Left colon (tissue), 2 donors: ENCODE measurements at regions not wholly inside any gene's neighbourhood (a gene's known extent, or its start where the extent isn't known, plus 50 kb on each side); places are given as distances from the start of the nearest gene placed in this dataset.
"Not testable (repeated sequence)": the region's sequence is repeated elsewhere in the genome, so short reads cannot be mapped to it uniquely, and the experiment has no call there.

ENCODE experiments used
- ATAC-seq: fragments of 200-7000 bp; cut with Tn5 transposase; one replicate; pipeline ENCODE4 v1.9.1; 2020; ENCODE audit warnings: mild to moderate bottlenecking, moderate library complexity
- DNase-seq, 2 donors: peaks; one replicate each; pipeline ENCODE4 v3.0.0-alpha.2; 2020
- intact Hi-C, 2 donors: fragments of 100-400 bp; cut with DNase I in 1 of 2; cut with micrococcal nuclease in 1 of 2; formaldehyde crosslinking; loops; one replicate each; pipeline versions ENCODE4 v1.11.2 to v1.14.0; 2022; cut with DNase I, micrococcal nuclease
- donor health status: DM: no; HTN: no; CAD: no.
- donor health status: DM: yes; HTN: yes; CAD: no.

DNA sequence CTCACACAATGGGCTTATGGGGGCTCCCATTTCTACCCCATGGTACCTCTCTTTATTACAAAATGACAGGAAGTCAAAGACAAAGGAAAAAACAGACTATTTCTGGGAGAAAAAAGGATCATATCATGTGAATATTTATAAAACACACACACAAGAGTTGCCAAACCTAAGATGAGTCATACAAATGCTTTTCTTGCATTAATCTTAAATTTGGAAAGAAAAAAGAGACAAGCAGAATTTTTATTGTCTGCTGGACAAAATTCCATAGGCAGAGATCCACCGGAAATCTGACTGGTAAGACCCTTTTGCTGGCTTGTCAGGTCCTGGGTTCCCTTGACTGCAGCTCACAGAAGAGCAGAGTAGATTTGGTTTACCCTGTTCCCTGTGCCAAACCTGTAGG lies 1732.3 kb upstream of the PIK3C3 start:
- no peak for ATAC-seq
- DNase-seq = no peak
- intact Hi-C loops = no loop called here

DNA sequence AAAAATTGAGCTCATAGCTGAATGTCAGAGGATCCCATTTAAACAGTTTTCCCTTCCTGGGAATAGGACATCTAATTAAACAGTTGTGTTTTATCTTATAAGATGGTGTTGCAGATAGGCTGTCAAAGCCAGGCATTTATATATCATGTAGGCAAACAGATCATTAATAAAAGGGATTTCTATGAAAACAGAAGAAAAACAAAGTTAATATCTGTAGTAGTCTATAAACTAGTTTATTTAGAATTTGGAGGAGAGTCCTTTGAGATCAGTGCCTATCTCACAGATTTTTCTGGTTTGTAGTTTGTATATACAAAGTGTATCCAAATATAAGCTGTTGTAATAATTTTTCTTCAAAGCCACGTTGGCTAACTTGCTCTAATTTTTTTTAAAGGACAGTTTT lies 1738.2 kb upstream of the PIK3C3 start:
- no peak for ATAC-seq
- intact Hi-C loops = no loop called here
- DNase-seq = no peak

DNA sequence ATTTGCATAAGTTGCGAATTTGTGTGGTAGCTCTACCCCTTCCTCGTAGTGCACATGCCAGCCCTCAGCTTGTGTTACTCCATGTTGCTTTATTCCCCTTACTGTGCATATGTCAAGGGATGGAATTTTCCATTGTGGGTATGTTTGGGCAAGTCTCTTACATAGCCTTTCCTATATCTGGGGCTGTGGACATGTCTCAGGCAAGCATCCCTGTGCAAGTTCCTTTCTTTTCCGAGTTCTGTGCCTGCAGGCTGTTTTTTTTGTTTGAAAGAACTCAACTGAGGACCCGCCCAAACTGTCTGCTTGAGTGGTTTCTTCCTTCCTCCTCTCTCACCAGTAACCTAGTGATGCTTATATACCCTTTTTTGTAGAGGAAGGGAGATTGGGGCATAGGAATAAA lies 1739.1 kb upstream of the PIK3C3 start:
- intact Hi-C loops = no loop called here
- DNase-seq = no peak
- no peak for ATAC-seq

DNA sequence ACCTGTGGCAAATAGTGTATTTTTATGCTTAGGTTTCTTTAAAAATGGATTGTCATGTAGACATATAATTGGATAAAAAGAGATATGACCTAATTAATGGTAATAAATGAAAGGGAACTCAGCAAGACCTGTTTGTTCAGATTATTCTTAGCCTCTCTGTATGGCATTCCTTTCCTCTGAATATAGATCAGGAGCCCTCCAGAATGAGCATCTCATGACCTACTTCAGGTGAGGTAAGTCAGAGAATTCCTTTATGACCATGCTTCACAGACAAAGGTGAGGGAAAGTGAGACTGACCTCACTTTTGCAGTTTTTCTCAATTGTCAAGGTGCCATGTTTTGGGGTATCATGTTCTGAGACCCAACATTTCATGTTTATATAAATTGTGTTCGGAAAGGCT lies 1744.3 kb upstream of the PIK3C3 start:
- ATAC-seq (no peak), DNase-seq (no peak)
- intact Hi-C loops = no loop called here

DNA sequence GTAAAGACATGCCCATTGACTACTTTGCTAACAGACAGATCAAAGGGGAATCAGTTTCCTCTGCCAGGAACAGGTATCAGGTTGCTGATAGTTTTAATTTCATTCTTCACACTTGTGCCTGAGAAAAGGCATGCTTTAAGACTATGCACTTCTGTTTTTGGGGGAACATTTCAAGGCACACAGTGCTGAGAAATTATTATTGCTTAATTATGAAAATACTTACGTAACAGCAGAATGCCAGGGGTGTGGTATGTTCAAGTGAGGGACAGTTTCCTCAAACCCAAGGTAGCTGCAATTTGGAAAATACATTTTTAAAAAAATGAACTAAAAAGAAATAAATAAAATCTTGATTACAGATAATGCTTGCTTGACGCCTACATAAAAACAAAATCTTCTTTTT lies 1746.1 kb upstream of the PIK3C3 start:
- ATAC-seq = no peak
- intact Hi-C loops = no loop called here
- no peak for DNase-seq

DNA sequence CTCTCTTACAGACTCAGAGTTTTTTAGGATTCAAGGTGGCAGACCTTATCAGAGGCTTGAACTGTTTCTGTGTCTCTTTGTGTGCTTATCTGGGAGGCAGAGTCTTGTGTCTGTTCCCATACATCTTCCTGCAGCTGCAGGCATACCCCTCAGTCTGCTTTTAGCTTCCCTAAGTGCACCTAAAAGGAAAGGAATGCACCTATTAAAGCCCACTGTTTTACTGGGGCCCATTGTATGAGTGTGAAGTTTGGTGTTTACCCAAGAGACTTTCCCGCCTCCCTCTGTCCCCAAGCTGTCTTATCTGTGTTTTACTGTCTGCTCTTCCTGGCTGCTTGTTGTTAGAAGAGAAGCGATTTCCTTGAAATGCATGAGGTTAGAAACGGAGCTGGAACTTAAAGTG lies 1757.3 kb upstream of the PIK3C3 start:
- DNase-seq (no peak), ATAC-seq (no peak)
- intact Hi-C loops = no loop called here

DNA sequence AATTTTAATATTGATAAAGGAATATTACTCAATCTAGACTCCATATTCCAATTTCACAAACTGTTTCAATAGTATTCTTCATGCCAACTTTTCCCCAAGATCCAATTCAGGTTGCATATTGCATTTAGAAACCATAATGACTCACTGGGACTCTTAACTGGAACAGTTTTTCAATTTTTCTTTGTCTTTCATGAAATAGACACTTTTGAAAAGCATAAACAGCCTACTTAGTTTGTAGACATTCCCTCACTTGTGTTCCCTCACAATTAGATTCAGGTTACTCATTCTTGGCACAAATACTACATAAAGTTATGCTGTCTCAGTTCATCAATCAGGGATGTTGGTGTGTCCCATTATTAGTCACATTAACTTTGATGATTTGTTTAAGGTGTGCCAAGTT lies 1768.4 kb upstream of the PIK3C3 start:
- no peak for DNase-seq
- ATAC-seq = no peak
- intact Hi-C loops = no loop called here

DNA sequence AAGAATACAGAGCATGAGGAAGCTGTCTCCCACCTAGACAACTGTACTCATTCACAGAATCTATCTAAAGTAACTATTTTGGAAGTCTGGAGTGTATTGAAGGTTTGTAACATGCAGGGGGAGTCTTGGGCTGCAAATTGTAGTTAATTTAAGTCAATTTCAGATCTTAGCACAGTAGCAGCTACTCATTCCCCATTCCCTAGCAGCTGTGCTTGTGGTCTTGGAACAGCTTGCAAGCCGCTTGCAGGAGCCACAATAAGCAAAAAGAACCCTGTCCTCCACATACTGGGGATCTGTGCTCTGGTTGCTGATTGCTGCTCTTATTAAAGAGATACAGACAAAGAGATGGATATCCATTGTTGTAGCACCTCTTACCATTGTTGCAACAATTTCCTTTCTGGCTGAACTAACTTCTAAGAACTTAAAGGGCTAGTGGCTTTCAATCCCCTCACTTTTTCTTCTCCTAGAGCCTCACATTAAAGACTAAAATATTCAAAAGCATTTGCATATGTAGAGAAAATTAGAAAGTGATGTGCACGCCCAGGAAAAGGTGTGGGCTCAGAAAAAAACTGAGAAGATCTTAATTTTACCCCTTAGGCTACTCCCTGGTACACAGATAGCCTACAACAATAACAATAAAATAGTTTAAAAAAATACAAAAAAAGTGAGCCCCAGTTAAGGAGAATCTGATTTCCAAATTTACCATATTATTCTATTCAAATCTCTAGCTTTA lies 1775.1 kb upstream of the PIK3C3 start:
- no peak for ATAC-seq
- no peak for DNase-seq
- intact Hi-C loops = no loop called here

DNA sequence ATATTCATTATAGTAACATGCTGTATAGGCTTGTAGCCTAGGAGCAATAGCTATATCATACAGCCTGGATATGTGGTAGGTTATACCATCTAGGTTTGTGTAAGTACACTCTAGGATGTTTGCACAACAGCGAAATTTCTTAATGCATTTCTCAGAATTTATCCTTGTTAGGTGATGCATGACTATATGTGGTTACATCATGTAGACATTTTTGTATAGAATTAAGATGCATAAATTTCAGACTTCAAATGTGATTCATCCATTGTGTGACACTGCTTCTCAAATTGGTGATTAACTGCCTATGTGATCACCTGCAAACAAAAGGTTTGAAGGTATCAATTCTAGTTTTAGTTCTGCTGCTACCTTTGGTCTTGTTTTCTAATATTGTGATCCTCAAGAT lies 1787.0 kb upstream of the PIK3C3 start:
- ATAC-seq = no peak
- DNase-seq = no peak
- intact Hi-C loops = no loop called here

DNA sequence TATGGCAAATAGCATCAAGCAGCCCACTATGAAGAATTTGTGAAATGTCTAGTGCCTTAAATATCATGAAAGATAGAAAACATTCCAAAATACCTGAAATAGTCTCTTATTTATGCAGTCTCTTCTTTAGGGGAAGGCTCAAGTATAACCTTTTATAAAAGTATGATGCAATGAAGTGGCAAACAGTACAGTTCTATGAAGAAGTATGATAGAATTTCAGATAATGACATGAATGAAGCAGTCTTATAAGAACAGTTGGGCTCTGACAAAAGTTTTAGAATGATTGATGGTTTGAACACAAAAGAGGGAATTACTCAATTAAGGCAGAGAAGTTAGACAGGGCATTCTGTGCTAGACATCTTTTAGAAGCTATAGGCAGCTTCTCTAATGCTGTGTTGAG lies 1791.8 kb upstream of the PIK3C3 start:
- ATAC-seq (no peak), DNase-seq (no peak)
- intact Hi-C loops = no loop called here

DNA sequence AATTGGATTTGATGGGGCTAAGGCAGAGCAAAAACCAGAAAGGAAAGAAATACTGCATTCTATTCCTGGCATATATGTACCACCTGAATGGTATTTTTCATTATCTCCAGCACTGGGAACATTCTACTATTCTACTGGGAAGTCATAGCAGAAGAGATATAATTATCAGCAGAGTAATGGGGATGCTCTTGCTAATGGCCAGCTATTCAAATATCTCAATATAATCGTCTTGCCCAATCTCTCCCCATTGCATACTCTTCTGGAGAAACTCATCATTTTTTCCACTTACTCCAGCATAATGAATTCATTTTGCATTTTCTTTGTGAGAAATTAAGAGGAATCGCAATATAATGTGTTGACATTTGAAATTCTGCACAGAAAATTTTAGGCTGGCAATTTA lies 1794.7 kb upstream of the PIK3C3 start:
- ATAC-seq (no peak), DNase-seq (no peak)
- intact Hi-C loops = no loop called here

DNA sequence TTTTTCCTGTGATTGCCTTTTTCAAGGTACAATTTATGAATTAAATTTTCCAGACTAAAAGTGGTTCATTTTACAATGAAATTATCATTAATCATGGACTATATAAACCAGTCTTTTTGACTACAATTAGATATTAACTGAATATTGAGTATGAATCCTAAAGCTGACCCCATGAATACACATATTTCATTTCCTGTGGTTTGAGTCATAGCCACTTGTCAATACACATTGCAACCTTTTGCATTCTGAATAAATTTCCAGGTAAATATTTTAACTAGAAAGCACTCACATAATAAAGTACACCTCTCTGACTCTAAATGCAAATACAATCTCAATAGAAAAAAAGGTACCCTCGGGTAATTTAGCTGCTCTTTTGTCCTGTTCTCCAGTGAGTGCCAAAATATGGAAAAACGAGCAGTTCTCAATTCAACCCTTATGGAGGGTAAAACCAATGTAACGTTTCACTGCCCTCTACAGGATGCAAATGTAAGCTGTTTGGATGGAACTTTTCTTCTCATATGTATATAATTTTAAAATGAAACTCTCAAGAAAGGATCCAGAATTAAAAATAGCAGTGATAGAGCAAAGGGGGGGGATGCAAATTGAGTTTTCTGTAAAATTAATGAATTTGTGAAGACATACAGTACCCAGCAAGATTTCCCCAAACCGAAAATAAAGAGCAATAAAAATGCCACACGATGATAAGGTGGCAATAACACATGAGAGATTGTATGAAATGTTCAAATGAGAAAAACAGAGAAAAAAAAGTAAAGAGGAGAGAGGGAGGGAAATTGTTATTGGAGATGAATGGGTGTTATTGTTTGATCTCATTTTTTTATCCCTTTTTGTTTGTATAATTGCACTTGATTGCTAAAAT lies 1795.7 kb upstream of the PIK3C3 start:
- no peak for DNase-seq
- no peak for ATAC-seq
- intact Hi-C loops = no loop called here

DNA sequence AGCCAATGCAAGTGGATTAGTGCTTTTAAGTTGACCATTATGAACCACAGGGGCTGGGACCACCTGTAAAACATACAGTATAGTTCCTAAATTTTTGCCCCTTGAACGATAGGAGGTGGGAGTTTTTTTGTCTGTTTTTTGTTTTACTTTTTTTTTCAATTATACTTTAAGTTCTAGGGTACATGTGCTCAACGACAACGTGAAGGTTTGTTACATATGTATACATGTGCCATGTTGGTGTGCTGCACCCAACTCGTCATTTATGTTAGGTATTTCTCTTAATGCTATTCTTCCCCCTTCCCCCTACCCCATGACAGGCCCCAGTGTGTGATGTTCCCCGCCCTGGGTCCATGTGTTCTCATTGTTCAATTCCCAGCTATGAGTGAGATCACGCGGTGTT lies 1797.9 kb upstream of the PIK3C3 start:
- DNase-seq (no peak), ATAC-seq (no peak)
- intact Hi-C loops = no loop called here

DNA sequence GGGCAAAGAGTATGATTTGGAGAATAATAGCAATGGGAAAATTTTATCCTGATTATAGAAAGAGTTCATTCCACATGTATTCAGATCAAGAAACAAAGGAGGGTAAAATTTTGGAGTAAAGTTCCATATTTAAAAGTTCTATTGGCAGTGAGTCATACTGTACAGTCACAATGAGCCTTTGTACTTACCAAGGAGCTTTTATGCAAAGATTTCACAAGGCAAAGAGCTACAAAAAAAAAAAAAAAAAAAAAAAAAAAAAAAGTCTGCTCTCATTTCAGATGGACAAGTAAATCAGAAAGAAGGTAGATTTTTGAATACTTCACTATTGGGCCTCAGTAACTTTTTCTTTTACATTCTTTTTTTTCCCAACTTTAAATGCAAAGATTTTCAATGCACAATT lies 1802.2 kb upstream of the PIK3C3 start:
- intact Hi-C loops = no loop called here
- ATAC-seq = no peak
- DNase-seq = no peak

DNA sequence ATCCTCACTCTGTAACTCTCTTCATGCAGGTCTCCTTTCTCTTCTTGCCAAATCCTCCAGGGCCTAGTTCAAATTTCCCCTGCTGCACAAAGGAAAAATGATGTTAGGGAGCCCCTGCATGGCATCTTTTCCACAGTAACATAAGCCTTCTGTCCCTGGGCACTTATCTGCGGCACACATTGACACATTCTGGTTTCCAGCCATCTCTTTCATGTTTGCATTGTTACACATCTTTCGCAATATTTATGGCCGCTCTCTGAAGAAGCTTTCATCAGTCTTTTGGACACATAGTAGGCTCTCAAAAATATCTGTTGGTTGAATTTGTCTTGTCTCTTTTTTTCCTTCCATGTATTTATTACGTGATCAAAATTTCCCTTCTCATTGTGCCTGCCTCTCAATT lies 1806.1 kb upstream of the PIK3C3 start:
- no peak for DNase-seq
- intact Hi-C loops = no loop called here
- ATAC-seq = no peak

DNA sequence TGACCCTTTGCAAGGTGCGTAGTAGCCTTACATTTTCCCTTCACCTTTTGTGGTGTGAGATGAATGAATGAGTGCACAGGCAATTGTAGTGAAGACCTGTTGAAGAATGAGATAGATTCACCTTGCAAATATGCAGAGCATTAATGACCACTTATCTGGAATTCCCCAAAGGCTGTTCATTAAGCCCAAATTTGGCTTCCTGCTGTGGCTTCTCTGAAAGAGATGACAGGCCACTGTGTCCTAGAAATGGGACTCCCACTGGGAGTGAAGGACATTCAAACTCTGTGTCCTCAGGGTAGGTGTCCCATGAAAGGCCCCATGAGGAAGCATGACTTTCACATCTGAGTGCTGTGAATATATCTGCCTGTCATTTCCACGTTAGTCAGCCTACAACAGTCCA lies 1821.8 kb upstream of the PIK3C3 start:
- intact Hi-C loops = no loop called here
- DNase-seq = no peak
- no peak for ATAC-seq

DNA sequence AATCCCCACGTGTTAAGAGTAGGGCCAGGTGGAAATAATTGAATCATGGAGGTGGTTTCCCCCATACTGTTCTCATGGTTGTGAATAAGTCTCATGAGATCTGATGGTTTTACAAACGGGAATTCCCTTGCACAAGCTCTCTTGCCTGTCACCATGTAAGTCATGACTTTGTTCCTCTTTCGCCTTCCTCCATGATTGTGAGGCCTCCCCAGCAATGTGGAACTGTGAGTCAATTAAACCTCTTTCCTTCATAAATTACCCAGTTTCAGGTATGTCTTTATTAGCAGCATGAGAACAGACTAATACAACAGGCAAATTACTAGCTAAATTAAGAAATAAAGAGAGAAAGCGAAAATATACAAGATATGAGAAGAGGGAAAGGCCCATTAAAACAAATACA lies 1822.6 kb upstream of the PIK3C3 start:
- intact Hi-C loops, ATAC-seq, DNase-seq: not testable (repeated sequence)

DNA sequence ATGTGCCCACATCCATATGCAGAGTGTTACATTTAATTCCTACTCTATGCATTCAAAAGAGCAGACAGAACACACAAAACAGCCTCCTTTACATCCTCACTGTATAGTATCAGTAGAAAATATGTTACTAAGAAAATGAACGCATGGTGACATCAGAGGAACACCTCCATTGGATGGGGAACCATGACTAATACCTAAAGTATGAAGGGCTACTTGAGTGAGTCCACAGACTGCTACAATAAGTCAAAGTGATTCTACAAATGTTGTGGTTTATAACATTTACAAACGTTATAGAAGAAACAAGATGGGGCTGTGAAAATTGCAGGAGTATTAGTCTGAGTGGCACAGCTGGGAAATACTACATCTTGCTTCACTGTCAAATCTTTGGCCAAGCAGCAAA lies 1830.9 kb upstream of the PIK3C3 start:
- ATAC-seq (no peak), DNase-seq (no peak)
- intact Hi-C loops = no loop called here

DNA sequence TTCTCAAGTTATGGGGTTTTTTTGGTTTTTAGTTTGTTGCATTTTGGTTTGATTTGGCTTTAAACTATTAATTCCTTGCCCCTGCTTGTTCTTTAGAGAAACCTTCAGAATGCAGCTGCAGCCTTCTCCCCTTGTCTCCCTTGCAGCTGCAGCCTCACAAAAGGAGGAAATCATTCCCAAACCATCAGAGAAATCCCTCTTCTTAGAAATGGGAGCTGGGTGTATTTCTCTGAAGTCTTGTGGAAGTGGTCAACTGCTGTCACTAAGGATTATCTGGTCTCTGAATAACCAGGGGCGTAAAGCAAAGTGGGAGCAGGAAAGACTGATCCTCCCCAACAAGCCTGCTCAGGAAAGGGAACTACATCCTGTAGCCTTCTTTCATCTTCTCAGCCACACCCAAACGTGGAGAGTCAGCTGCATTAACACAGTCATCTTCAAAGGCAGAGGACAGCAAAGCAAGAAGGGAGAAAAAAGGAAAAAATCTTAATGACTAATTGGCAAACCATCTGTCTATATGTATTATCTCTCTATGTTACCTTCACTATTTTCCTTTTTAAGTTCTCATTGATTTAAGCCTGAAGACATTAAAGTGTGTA lies 1834.1 kb upstream of the PIK3C3 start:
- intact Hi-C loops = no loop called here
- ATAC-seq = no peak
- no peak for DNase-seq

DNA sequence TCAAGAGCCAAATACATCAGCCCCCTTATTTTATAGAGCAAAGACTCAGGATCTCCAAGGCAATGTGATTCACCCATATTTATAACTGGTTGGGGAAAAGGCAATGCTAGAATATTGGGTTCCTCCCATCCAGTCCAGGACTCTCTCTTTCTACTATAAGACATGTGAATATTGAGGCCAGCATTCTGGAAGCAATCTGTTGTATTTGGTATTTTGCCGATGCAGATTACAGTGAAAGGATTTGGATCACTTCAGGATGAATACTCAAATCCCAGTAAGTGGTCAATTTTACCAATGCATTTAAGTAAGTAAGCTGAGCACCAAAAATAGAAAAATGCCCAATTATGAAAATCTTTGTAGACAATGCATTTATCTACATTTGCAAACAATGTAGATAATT lies 1834.7 kb upstream of the PIK3C3 start:
- ATAC-seq (no peak), DNase-seq (no peak)
- intact Hi-C loops = no loop called here
